ENCODE measurements at regions not wholly inside any gene's neighbourhood (a gene's known extent, or its start where the extent isn't known, plus 50 kb on each side); places are given as distances from the start of the nearest gene placed in this dataset.
A peak's percentile ranks its signal among the peaks of the same experiment; 100 is the strongest.

DNA sequence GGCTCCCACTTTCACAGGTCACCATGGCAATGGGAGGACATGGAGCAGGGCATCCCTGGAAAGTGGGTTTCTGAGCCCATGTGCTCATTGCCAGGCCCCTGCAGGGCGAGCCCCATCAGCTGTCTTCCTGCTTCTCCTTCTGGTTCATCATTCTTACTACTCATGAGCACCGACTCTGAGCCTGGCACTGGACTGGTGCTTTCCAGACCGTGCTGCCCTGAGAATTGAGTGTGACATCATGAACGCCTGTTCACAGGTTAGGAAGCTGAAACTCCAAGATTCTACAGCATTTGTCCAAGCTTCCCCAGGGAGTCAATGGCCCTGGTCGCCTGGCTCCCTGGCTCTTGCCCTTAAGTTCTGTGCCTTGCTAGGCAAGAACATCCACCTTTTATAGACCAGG lies 210.4 kb upstream of the ZNF536 start:
- Histone ChIP-seq H2BK20ac (ENCODE audit: low read length) (no peak overlapping the region), H3K79me2 (ENCODE audit: control insufficient read depth in 1 of 2, insufficient read depth in 2 of 2, low read length in 2 of 2) (no peaks in the 10 kb centered on the region), H3K23ac (ENCODE audit: insufficient read length) (no peak overlapping the region), H3K14ac (ENCODE audit: insufficient read length) (no peak overlapping the region), H2AK5ac (ENCODE audit: low read depth, low read length) (no peak overlapping the region), H4K91ac (replicated peaks; ENCODE audit: insufficient read length, low read length) (no peak overlapping the region), H2BK120ac (replicated peaks; ENCODE audit: low read depth, low read length) (no peak overlapping the region), H3K4me3 (ENCODE audit: extremely low read depth in 1 of 4, insufficient read depth in 2 of 4, low read depth in 3 of 4, low read length in 4 of 4) (no peak overlapping the region), H3K36me3 (ENCODE audit: control insufficient read depth in 2 of 4, insufficient read depth in 4 of 4, low read length in 3 of 4) (no peaks in the 10 kb centered on the region), H2BK5ac (ENCODE audit: low read depth, low read length) (no peak overlapping the region), H4K20me1 (replicated peaks in 1 of 2; ENCODE audit: control insufficient read depth in 1 of 2, insufficient read depth in 2 of 2, low read length in 2 of 2) (no peaks in the 10 kb centered on the region), H3K4ac (replicated peaks; ENCODE audit: insufficient read length, low read depth, low read length) (no peak overlapping the region), H3K4me2 (ENCODE audit: insufficient read depth in 1 of 2, low read depth in 2 of 2, low read length in 2 of 2) (no peak overlapping the region), H4K8ac (ENCODE audit: extremely low read depth, insufficient read depth, low read length) (no peak overlapping the region; the same call in 1 of the 2 replicates), H3K27ac (ENCODE audit: low read depth, low read length) (no peak overlapping the region), H3K9ac (replicated peaks in 1 of 4; ENCODE audit: extremely low read depth in 1 of 4, low read depth in 3 of 4, low read length in 3 of 4) (no peak overlapping the region), H3K9me3 (ENCODE audit: insufficient read depth in 2 of 2, low read depth in 1 of 2, low read length in 1 of 2) (no peaks in the 10 kb centered on the region), H3K27me3 (replicated peaks in 1 of 4; ENCODE audit: control insufficient read depth in 3 of 4, extremely low read depth in 1 of 4, insufficient read depth in 3 of 4, low read length in 3 of 4) (no peaks in the 10 kb centered on the region), H3K23me2 (ENCODE audit: low read depth, low read length) (peaks cover 7% of the 10 kb centered on the region; the same call in 1 of the 2 replicates), H3K4me1 (replicated peaks in 1 of 4; ENCODE audit: control insufficient read depth in 3 of 4, insufficient read depth in 4 of 4, low read length in 3 of 4) (no peaks in the 10 kb centered on the region), H3K79me1 (ENCODE audit: low read depth, low read length) (no peaks in the 10 kb centered on the region; the same call in 1 of the 2 replicates), H2BK12ac (ENCODE audit: low read depth, low read length) (no peak overlapping the region), H4K5ac (ENCODE audit: insufficient read length, low read depth, low read length) (no peak overlapping the region), H3K18ac (ENCODE audit: extremely low read depth, low read length) (no peak overlapping the region), H3K56ac (replicated peaks; ENCODE audit: insufficient read length, low read depth, low read length) (no peak overlapping the region), H2BK15ac (ENCODE audit: low read length) (no peak overlapping the region), H2AFZ (ENCODE audit: low read length) (no peak overlapping the region)
- DNase-seq (ENCODE audit: low read depth in 1 of 2, low spot score in 2 of 2), result peak in 1 of 2 experiments; percentile 16
- FAIRE-seq, result no peak
- ChIA-PET POLR2A (ENCODE audit: partially characterized antibody) (no interaction called here), CTCF (ENCODE audit: partially characterized antibody) (no interaction called here)
- 76% methylated on average over 5 of the region's 5 CpGs; no CpG with 5 or more reads in 1 of the 2 experiments for WGBS, 2 experiments (ENCODE audit: extremely low coverage in 1 of 2, insufficient coverage in 1 of 2, insufficient read length in 1 of 2, insufficient replicate concordance in 2 of 2, low coverage in 1 of 2, low lambda C conversion rate in 2 of 2, missing lambda C conversion rate in 1 of 2)
- no peak for TF ChIP-seq MAFK (IDR thresholded peaks at IDR 0.05; ENCODE audit: low read depth, low read length)
- no peak for TF ChIP-seq ZNF274 (IDR thresholded peaks at IDR 0.05; ENCODE audit: borderline replicate concordance, extremely low read depth, low read length)
- no peak for TF ChIP-seq CTBP2 (IDR thresholded peaks at IDR 0.05; ENCODE audit: borderline replicate concordance, insufficient read depth, insufficient read length, low read length)
- TF ChIP-seq SP4 (IDR thresholded peaks at IDR 0.05; ENCODE audit: low read length), result no peak
- TF ChIP-seq CREB1 (IDR thresholded peaks at IDR 0.05), result no peak

Measured in H1 (cell line).